Central memory CD4-positive, alpha-beta T cell (primary cell): ENCODE measurements at regions not wholly inside any gene's neighbourhood (a gene's known extent, or its start where the extent isn't known, plus 50 kb on each side); places are given as distances from the start of the nearest gene placed in this dataset.

ENCODE experiments used
- DNase-seq: peaks from one replicate; pipeline ENCODE4 v3.0.0; 2022

DNA sequence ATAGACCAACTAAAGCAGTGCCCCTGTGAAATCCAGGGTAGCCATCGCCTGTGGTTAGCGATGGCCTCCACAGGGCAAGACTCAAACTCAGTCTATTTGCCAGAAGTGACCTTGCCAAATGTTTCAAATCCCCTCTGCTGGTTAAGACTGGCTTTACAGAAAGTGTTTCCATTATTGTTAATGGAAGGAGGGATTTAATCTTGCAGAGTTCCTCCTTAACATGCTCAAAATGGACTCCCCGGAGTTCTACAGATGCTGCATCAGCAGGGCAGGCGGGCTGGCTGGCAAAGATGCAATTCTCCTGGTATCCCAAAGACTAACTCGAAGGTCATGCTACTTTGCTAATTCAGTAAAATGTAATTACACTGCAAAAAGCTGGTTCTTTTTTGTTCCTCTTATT, 313.0 kb upstream of the SLC7A11 start:
- DNase-seq: no peak

DNA sequence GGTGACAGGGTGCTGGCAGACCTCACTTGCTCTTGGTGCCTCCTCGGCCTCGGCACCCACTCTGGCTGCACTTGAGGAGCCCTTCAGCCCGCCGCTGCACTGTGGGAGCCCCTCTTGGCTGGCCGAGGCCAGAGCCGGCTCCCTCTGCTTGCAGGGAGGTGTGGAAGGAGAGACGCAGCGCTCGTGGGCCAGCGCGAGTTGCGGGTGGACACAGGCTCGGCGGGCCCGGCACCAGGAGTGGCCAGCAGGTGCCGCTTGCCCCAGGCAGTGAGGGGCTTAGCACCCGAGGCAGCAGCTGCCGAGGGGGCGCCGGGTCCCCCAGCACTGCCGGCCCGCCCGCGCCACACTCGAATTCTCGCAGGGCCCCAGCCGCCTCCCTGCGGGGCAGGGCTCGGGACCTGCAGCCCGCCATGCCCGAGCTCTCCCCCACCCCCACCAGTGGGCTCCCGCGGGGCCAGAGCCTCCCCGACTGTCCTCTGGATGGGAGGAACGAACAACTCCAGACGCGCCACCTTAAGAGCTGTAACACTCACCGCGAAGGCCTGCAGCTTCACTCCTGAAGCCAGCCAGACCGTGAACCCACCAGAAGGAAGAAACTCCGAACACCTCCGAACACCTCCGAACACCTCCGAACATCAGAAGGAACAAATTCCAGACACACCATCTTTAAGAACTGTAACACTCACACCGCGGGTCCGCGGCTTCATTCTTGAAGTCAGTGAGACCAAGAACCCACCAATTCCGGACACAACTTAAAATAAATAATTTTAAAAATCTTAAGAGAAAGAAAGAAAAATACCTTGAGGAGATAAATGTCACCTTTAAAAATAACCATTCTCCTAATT, 311.1 kb upstream of the SLC7A11 start:
- DNase-seq: no peak

DNA sequence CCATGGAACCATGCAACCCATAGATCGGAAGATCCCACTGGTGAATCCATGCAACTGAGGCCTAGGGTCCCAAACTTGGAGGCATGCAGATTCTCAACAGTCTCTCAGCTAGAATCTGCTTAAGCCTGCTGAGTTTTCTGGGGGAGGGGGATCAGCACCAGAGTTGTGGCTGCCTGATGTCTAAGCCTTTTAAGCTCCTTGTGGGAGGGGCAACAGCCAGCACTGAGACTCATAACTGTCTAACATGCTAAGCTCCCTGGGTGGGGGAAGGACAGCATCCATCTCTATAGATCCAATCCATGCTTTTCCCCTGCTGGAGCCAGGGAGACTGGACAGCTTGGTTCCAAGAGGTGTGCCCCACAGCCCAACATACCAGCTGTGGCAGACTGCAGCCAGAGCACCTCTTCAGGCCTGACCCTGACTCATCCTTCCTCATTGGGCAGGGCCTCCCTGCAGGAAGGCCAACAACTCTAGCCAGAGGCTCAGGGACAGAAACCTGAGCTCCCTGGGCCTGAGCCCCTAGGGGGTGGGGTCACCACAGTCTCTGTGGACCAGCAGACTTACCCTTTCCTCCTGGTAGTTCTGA, 300.1 kb upstream of the SLC7A11 start:
- no peak for DNase-seq

DNA sequence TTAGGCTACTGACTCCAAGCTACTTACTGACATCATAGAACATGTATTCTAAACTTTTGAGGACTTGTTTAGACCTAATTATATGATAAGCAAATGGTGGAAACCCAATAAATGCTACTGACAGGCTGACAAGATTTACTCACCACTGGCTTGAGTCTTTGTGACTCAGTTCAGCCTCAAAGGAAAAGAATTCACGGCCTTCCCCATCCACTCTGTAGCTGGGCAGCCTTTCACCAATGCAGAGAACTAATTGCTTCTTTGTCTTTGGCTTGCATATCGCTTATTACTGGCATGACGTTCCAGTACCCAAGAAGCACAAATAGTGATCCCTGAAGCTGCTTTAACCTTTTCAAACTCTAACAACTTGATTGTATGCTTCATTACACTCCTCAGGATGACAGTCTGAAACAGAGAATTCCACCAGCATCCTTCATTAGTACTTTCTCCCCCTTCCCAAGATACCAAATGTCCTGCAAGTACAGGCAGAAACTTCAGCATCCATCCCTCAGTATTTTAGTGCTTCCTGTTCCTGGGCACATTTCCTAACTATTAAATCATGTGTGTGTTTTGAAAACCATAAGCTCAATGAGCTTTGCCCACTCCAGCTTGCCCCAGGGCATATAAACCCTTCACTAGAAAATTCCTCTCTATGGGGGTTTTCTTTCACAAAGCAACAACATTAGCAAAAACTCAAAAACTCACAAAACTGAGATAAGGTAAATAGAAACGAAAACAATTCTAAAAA, 298.1 kb upstream of the SLC7A11 start:
- DNase-seq: no peak

DNA sequence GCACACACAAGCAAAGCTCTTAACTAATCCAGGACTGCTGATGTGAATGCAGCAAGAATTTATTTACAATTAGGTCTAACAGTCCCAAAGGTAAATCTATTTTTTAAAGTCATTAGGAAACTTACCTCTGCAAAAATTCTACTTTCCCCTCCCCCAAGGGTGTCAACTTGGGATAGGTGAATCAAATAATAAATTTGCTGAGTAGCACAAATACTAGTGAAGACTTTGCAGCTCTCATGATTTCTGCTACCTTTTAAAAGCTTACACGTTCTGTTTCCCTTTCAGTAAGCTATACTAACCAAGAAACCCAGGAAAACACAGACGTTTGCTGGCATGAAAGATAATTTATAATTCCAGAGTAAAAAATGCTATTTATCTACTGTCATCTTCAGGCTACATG, 296.6 kb upstream of the SLC7A11 start:
- DNase-seq: no peak

DNA sequence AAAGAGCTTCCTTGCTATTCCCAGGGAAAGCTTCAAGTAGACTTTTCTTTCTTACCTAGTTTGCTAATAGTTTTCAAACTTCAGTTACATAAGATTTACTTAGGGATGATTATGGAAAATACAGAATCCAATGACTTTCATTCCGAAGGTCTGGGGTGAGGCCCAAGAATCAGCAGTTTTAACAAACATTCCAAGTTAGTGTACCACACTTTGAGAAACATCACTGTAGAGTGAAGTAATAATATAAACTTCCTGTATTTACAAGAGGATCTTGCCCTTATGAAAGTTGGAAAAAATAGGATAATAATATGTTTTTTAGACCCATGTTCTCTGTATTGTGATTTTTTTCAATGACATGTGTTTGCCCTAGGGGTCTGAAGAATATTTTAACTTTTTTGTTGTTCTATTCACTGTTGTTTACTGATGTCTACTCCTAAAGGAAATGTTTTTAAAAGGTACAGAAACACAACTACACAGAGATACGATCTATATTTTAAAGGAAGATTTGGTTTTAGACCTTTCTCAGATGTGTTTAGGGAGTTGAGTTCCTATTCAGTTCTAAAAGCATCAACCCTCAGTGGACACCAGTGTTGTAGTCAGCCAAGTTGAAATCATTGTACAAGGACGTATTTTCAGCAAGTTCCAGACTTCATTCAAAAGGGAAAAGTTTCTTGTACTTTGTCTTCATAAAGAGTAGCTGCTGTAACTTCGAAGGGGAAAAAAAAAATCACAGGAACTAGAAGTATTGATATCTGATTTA, 295.8 kb upstream of the SLC7A11 start:
- no peak for DNase-seq

DNA sequence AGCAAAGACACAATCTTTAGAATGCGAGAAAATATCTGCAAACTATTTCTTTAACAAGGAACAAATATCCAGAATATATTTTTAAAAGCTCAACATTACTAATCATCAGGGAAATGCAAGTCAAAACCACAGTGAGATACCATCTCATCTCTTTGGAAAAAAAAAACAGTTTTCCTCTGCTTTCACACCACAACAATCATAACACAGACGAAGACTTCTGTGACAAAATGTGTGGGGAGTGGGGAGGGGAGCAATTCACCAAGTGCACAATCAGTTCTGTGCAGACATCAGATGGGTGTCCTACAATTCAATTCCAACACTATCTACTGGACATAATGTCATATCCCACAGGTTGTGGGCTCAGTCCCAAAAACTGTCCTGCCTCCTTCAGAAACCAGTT, 293.2 kb upstream of the SLC7A11 start:
- no peak for DNase-seq

DNA sequence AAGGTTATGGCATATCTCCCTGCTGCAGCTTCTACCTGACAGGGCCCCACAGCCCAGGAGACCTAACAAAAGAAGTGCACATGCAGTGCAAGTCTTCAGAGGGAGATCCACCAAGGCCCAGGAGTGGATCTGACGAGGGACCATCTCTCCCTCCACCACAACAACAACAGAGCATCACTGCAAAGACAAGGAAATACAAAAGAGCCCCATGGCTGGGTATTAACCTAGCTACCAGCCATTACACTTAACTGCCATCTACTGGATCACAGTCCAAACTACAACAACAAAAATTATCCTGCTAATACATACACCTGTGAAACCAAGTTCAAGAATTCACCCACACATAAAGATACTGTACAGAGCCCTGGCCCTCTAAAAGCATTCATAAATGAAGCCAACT, 280.2 kb upstream of the SLC7A11 start:
- no peak for DNase-seq

DNA sequence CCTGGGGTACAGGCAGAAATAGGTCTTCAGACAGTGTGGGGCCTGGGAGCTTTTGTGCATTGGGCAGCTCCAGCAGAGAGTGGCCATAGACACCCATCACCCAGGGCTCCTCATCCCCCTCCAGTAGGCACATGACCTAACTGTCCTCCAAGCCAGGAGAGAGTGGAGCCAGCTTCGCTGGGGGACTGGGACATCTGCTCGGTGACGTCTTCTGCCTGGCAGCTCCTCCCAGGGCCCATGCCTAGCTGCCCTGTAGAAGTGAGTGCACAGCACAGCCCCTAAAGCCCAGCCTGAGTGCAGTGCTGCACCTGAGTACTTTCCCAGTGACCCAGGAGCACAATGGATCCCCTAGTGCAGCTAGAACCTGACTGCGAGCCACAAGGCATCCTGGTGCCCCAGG, 279.7 kb upstream of the SLC7A11 start:
- DNase-seq: no peak

DNA sequence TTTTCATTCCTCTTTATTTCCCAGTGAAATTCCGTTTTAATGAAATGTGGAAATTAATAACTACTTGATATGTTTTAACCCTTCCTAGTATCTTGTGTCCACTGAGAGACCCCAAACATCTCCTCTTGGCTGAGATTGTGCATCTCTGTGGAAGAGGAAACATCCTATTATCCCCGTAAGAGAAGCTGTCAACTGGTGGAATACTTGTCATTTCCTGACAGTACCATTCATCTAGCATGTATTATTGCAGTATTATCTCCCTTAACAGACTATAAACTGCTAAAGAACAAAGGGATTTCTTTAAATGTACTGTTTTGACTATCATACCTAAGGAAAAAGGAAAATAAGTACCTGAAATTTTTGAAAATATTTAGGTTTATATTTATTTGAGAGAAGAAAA, 277.3 kb upstream of the SLC7A11 start:
- no peak for DNase-seq

DNA sequence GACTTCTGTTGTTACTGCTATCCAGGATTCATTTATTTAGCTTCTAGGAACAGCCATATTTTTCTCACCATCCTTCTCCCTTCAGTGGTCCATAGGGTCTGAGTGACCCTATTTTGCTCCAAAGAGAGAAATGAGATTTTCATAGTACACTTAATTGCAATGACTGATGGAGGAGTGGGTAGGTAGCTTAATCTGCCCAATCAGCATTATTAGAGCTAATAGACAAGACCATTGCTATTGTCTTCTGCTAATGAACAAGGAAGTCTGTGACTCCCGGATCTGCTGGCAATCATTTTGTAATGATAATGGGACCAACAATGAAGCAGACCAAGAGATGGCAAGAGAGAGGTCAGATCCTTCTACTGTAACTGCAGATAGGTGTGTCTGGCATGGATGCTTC, 271.4 kb upstream of the SLC7A11 start:
- no peak for DNase-seq

DNA sequence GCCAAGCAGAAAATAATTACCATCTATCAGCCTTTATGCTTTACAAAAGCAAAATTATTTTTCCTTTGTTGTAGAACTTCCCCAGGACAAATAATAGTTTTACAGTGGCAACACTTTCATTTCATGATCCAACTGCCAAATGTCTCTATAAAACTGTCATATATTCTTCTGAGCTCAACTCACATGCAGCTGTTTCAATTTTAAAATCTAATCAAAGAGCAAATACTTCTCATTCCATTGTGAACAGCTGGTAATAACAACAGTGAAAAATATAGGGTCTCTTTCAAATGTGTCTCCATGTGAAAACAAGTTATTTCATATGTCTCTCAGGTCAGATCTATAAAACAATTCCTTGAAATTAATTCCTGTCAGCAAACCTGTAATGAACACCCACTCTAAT, 270.6 kb upstream of the SLC7A11 start:
- DNase-seq: no peak

DNA sequence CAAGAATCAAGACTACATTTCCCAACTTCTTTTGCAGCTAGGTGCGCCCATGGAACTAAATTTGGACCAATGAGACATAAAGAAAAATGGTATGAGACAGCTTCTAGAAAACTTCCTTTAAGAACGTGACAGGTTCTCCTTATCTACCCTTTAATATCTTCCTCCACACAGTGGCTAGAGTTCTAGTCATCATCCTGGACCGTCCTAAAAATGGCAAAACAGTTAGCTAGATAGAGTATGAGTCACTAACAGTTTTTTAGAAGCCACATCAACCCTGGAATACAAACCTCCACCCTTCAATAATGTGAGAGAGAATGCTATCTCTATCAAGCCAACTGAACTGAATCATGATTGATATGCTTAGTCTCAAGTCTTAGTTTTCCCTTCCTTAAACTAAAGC, 267.9 kb upstream of the SLC7A11 start:
- no peak for DNase-seq

DNA sequence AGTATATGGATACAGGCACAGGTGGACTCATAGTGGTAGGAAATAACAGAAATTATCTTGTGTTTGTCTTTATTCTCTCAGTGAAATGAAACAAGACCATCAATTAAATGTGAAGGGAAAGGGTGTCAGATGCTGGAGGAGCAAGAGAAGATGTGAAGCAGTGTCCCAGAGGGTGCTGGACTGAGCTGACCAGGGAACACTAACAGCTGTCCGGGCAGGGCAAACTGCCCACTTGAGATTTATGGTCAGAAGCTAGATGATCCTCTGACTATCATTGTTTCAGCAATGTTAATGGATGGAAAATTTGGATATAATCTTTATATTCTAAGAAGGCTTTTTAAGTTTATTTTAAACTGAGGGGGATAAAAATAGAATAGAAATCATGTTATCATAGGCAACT, 267.2 kb upstream of the SLC7A11 start:
- DNase-seq: no peak

DNA sequence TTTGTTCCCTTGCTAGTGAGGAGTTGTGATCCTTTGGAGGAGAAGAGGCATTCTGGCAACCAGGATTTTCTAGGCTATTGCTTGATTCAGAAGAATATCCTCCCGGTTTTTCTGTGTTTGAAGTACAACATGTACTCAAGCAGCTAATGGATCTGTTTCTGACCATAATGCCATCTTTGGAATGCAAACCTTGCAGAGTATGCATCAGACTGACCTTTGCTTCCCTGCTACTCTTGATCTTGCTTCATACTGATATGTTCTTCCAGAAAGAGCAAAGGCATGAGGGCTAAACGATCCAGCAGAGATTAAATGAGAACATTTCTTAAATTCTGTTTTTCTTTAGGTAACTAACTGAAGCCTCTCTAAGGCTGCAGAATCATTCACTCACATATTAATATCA, 265.4 kb upstream of the SLC7A11 start:
- no peak for DNase-seq

DNA sequence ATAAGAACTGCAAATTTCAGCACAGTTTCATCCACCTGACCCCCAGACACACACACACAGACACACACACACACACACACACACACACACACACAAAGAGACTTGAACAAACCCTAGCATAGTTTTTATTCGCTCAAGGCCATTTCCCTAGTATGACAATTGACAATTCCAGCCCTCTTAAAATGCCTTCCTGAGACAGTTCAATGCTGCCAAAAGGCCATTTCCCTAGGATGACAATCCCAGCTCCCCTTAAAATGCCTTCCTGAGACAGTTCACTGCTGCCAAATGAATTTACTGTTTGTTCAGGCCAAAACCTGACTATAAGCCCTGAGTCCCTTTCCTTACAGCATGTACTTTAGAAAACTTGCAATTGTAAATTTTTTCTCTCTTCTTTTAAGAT, 259.5 kb upstream of the SLC7A11 start:
- DNase-seq: no peak

DNA sequence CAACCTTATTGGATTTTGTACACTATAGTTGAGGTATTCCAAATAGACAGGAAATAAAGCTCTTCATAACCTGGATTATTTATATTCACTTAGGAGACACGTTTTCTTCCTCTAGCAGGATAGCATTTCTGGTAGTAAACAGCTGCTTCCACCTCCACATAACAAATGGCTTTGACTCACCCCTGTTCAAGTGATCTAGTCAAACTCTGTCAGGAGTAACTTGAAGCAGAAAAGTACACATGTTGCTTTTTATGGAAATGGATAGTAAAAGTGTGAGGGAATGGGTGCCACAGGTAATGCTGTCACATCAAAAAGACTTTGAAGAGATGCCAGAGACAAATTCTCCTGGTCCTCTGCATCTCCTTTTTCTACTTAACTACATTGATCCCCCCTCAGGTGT, 258.7 kb upstream of the SLC7A11 start:
- no peak for DNase-seq

DNA sequence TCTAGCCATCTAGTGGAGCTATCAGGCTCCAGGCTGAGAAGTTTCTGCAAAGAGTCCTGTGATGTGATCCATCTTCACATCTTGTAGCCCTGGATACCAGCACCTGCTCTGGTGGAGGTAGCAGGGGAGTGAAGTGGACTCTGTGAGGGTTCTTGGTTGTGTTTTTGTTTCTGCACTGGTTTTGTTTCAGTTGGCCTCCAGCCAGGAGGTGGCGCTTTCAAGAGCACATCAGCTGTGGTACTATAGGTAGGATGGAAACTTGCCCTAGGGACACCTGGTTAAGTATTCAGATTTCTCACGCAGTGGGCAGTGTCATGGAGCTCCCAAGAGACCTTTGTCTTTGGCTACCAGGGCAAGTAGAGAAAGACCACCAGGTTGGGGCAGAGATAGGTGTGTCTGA, 257.5 kb upstream of the SLC7A11 start:
- DNase-seq: no peak

DNA sequence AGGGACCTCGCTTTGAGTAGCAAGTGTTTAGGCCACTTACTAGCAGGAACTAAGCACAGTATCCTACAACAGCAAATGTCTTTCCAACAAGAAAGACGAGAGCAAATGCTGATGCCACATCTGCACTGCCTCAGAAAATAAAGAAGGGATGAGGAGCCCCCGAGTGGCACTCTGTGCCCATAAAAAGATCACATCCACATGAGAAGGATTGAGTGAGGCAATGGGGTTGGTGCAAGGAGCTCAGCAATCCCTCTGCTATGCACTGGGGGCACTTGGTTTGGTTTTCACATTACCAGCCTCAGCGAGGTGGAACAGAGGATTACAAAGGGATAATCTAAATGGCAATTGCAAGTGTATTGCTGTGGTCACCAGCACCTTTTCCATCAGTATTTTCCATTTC, 252.8 kb upstream of the SLC7A11 start:
- no peak for DNase-seq

DNA sequence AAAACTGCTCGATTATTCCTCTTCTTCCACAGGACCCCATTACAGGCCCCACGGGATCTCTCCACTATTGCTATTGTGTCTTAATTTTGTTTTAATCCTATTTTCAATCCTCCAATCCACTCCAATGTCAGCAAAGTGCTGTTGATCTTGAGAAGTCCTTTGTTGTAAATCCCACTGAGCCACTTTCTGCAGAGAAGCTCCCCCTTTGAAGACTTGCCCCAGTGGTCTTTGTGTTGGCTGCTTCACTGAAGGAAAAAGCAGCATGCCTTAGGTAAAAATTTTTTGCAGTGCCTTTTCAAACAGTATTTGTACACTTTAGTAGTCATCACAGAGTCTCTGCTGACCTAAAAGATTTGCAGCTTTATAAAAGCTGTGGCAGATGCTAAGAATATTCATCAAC, 252.0 kb upstream of the SLC7A11 start:
- DNase-seq: no peak

DNA sequence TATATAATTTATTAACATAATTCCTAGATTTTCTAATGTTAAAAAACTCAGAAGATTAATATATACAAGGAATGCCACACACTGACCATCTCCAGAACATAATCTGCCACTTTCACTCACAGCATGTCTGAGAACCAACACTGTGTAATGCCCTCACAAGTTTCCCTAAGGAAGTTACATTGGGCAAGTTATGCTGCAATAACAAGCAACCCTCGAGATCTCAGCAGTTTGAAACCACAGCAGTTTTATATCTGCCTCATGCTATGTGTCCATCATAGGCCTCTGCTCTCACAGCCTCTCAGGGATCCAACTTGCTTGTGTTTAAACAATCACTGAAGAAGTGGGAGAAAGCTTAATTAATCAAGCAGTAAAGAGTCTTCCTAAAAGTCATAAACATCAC, 250.0 kb upstream of the SLC7A11 start:
- DNase-seq: no peak

DNA sequence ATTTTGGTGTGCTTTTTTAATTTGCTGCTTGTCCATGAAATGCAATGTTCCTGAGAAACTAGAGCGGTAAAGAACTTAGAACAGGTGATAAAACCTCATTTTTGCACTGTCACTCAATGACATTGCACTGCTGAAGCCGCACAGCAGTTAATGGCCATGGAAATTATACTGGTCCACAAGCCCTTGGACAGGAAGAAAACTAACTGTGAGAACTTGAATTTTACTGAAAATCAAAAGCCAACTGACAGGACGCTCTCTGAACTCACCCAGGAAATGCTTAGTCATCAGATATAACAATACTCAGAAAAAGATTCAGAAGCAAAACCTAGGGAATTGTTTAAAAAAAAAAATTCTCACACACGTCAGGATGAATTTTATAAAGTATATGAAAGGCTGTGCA, 246.4 kb upstream of the SLC7A11 start:
- DNase-seq: no peak

DNA sequence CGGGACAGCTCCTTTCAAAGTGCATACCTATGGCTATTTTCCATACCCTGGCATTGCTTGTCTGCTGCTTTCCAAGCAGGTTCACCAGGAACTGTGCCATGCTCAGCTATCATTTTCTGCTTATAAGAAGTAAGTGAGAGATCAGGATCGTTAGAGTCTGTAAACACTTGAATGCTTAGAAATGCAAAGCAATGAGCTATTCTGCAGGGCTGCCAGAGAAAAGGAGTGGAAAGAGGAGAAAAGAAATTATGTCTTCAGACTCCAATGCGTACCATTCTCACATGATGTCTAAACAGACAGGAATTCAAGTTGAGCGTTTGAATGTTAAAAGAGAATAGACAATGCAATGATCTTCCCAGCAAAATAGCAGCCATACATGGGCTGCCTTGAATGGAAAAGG, 245.5 kb upstream of the SLC7A11 start:
- DNase-seq: no peak
